ENCODE measurements at regions not wholly inside any gene's neighbourhood (a gene's known extent, or its start where the extent isn't known, plus 50 kb on each side); places are given as distances from the start of the nearest gene placed in this dataset.
"Not testable (repeated sequence)": the region's sequence is repeated elsewhere in the genome, so short reads cannot be mapped to it uniquely, and the experiment has no call there.

DNA sequence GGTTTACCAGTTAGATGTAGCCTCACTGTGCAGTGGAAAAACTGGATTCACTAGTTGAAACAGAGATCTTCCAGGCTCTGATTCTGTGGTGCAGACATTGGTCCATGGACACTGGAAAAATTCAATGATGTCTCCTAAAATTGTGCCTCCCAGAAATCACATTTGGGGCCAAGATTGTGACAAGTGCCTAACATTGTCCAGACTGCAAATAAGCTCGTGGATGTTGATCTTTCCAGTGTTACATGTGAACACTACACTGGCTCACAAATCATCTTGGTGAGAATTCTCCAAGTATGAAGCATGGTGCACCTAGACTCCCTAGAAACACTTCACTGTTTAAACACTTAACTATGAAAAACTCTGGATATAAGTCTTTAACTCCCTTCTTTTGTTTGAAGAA is 140.4 kb downstream of the HAO1 start:
- ChIA-PET POLR2A (no interaction called here), CTCF (no interaction called here)

DNA sequence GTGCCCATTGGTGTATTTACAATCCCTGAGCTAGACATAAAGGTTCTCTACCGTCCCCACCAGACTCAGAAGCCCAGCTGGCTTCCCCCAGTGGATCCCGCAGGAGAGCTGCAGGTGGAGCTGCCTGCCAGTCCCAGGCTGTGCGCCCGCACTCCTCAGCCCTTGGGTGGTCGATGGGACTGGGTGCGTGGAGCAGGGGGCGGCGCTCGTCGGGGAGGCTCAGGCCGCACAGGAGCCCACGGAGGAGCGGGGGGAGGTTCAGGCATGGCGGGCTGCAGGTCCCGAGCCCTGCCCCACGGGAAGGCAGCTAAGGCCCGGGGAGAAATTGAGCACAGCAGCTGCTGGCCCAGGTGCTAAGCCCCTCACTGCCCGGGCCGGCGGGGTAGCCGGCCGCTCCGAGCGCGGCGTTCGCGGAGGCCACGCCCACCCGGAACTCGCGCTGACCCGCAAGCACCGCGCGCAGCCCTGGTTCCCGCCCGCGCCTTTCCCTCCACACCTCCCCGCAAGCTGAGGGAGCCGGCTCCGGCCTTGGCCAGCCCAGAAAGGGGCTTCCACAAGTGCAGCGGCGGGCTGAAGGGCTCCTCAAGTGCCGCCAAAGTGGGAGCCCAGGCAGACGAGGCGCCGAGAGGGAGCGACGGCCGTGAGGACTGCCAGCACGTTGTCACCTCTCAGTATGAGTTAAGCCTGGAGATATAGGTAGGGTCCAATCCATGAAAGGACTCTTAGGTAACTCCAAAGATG is 136.7 kb downstream of the HAO1 start:
- CTCF ChIA-PET, POLR2A ChIA-PET: not testable (repeated sequence)

DNA sequence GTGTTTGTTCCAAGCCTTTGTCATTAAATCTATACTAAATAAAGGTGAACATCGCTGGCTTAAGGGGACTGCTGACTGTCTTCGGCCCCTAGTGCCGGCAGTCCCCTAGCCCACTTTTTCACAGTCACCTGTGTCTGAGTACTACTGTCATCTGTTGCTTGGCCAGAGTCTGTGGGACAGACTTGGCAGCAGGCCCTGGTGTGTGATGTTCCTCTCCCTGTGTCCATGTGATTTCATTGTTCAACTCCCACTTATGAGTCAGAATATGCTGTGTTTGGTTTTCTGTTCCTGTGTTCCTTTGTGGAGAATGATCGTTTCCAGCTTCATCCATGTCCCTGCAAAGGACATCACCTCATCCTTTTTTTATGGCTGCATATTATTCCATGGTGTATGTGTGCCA is 133.4 kb downstream of the HAO1 start:
- POLR2A ChIA-PET, result no interaction called here
- CTCF ChIA-PET, result no interaction called here

DNA sequence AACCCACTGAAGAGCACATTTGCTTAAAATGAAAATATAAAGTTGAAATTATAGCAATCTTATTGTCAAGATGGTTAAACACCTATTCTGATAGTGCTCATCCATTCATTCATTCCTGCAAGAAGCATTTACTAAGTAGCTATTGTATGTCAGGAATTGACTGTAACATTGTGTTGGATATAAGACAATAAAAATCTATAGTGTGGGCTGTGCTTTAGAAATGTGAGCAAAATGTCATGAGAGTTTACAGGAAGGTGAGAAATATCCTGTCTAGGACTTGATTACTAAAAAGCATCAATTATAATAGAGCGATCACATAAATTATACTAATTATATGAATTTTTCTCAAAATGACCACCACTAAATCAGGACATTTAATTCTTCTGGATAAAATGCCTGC is 123.0 kb downstream of the HAO1 start:
- CTCF ChIA-PET, result no interaction called here
- POLR2A ChIA-PET, result no interaction called here

DNA sequence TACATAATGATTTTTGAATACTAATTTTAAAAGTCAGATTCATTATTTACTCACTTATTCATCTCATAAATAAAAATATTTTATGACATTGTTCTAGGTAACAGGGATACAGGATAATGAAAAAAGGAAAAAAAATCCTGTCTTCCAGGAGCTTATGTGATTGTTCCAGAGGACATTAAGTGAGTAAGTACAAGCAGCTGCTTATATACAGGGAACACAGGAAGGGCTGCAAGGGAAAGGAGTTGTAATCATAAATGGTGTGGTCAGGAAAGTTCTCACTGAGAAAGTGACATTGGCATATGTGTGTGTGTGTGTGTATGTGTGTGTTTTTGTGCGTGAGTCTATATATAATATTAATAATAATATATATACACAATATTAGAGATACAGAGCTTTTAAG is 121.8 kb downstream of the HAO1 start:
- CTCF ChIA-PET, result no interaction called here
- POLR2A ChIA-PET, result no interaction called here

DNA sequence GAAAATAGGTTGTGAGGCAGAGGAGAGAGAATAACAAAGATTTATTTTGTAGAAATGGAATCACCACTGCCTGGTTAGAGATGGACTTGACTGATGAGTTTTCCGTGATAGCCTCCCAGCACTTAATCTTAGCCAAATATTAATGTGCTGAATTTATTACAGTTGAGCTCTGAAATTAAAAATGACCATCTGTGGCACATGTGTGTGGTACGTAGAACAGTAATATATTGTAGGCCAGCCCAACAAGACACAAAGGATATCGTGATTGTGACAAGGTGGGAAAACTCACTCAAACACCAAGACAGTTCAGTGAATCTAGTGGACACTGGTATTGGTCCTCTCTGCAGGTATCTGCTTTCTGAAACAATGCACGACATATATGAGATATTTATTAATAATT is 119.4 kb downstream of the HAO1 start:
- POLR2A ChIA-PET, result no interaction called here
- CTCF ChIA-PET, result no interaction called here

DNA sequence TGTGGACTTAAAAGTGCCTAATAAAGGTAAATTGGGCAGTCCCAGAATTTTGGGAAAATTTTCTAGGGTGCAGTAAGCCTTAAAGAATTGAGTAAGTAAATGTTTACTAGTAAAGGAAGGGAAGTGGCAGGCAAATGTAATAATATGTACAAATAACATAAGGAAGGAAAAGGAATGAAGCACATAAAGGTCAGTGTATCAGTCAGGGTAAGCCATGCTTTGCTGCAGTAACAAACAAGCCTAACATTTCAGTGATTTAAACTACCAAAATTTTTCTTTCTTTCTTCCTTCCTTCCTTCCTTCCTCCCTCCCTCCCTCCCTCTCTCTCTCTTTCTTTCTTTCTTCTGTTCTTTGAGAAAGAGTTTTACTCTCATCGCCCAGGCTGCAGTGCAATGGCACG is 117.5 kb downstream of the HAO1 start:
- CTCF ChIA-PET, result no interaction called here
- POLR2A ChIA-PET, result no interaction called here

DNA sequence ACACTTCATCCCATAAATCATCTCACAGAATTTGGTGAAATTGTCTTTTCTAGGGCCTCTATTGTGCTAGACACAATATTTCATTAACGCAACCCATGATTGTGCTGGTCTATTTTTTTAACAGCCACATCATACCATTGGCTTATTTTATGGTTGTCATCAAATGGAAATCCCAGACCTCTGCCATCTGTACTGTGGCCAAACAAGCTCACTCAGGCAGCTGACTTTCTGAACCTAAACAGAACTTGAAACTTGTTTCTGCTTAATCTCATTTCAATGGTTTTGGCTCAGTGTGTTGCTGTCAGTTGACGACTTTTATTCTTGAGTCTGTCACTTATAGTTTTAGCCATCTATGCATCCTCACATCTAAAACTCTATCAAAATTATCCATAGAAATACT is 111.8 kb downstream of the HAO1 start:
- ChIA-PET CTCF (no interaction called here), POLR2A (no interaction called here)

DNA sequence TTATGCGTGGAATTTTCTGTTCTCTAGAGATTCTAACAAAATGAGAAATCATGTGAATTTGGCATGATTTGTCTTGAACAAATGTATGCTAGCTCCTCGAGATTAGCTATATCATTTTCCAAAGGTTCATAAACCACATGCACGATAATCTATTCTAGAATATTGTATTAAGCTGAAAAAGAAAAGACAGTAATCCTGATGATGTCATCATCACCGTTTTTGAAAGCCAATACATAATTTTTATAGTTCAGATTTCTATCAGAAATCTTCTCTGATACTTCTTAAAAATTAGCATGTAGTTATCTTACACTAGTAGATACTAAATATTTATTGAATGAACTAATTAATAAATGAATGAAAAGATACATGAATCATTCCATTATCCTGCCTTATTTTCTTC is 111.2 kb downstream of the HAO1 start:
- ChIA-PET POLR2A (no interaction called here), CTCF (no interaction called here)

DNA sequence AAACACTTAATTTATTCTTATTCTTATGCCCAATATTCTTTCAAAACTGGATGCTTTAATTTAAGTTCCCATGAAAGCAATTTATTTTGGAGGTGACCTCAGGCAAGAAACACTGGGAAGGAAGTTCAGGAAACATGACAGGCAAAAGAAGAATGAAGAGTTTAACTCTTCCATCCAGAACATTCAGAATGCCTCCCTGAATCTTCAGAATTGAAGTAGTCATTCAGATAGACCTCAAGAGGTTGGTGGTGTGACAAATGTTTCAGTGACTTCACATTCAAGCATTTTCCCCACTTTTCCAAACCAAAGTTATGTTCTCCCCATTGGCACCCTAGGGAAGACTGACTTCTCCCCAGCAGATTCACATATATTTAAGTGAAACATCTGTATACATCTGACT is 110.5 kb downstream of the HAO1 start:
- ChIA-PET POLR2A (no interaction called here), CTCF (no interaction called here)

Measured in activated CD8-positive, alpha-beta memory T cell treated with anti-CD3 and anti-CD28 coated beads for 36 hours (primary cell).